GM12874 (cell line): ENCODE measurements at regions not wholly inside any gene's neighbourhood (a gene's known extent, or its start where the extent isn't known, plus 50 kb on each side); places are given as distances from the start of the nearest gene placed in this dataset.

Source experiments
- TF ChIP-seq, protein P1 (sequence below): IDR thresholded peaks from 2 replicates; pipeline ENCODE4 v1.5.1; 2011; ENCODE audit warnings: low read depth, mild to moderate bottlenecking, control low read depth, low read length, moderate library complexity; ENCODE audit not compliant: insufficient read depth

DNA sequence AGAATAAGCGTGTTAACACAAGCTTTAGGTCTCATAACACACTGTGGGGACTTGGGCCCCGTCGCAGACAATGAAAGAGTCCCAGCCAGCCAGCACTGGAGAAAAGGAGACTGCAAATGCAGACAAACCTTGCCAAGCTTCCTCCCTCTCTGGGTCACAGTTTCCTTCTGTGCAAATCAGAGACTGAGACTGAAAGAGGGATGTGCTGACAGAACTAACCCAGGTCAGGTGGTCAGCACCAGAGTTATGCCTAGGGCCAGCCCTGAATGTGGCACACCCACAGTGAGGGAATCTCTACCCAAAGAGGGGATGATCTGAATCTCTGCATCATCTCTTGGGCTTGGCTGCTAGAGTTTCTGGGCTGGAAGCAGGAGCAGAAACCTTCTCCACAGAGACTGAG lies 282.3 kb upstream of the CCL2 start:
- TF ChIP-seq, protein P1, sequence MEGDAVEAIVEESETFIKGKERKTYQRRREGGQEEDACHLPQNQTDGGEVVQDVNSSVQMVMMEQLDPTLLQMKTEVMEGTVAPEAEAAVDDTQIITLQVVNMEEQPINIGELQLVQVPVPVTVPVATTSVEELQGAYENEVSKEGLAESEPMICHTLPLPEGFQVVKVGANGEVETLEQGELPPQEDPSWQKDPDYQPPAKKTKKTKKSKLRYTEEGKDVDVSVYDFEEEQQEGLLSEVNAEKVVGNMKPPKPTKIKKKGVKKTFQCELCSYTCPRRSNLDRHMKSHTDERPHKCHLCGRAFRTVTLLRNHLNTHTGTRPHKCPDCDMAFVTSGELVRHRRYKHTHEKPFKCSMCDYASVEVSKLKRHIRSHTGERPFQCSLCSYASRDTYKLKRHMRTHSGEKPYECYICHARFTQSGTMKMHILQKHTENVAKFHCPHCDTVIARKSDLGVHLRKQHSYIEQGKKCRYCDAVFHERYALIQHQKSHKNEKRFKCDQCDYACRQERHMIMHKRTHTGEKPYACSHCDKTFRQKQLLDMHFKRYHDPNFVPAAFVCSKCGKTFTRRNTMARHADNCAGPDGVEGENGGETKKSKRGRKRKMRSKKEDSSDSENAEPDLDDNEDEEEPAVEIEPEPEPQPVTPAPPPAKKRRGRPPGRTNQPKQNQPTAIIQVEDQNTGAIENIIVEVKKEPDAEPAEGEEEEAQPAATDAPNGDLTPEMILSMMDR = no peak

DNA sequence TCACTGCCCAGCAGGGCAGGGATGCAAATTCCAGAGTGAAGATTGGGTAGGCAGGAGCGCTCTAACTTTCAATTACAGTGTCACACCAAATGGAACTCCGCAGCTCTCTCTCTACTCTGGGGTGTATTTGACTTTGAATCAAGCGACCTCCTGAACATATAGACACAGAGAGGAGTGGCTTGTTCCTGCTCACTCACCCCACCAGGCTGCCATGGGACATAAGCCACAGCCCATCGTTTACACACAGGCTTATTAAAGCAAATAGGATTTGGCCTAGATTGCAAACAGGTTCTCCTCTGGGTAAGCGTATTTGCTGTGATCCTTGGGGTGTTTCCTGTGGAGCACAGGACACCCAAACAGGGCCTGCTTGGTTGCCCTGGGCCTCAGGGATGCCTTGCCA lies 281.6 kb upstream of the CCL2 start:
- TF ChIP-seq, protein P1 = no peak

DNA sequence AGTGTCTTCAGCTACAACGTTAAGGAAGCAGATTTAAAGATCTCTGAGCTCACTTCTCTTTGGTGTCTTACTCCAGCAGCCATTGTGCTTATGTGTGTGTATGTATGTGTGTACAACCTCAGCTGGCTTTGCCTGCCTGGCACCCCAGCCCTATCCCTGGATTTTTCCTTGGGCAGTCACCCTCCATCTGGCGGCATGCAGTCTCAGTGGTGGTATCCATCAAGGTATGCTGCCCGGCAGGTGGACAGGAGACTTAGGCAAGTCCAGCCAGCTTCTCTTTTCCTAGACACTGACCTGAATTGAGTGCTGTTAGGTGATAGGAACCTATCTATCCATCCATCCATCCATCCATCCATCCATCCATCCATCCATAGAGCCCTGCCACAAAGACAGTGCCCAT lies 280.8 kb upstream of the CCL2 start:
- TF ChIP-seq, protein P1 = no peak

DNA sequence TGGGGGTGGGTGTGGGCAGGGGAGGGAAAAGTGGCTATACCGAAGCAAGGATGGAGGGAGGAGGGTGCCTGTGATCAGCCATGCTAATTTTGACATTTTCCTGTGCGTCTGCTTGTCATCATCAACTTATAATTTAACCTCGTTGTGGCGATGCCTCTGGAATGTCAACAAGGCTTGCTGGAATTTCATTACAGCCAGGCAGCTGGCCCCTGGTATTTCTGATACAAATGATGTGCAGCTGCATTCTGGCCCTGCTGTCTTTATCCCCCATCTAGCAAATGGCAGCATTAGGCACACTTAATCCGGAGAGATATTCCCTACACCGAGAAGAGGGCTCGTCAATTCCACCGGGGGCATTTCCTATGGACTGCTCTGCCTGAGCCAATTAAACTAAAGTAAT lies 278.3 kb upstream of the CCL2 start:
- TF ChIP-seq, protein P1 = no peak

DNA sequence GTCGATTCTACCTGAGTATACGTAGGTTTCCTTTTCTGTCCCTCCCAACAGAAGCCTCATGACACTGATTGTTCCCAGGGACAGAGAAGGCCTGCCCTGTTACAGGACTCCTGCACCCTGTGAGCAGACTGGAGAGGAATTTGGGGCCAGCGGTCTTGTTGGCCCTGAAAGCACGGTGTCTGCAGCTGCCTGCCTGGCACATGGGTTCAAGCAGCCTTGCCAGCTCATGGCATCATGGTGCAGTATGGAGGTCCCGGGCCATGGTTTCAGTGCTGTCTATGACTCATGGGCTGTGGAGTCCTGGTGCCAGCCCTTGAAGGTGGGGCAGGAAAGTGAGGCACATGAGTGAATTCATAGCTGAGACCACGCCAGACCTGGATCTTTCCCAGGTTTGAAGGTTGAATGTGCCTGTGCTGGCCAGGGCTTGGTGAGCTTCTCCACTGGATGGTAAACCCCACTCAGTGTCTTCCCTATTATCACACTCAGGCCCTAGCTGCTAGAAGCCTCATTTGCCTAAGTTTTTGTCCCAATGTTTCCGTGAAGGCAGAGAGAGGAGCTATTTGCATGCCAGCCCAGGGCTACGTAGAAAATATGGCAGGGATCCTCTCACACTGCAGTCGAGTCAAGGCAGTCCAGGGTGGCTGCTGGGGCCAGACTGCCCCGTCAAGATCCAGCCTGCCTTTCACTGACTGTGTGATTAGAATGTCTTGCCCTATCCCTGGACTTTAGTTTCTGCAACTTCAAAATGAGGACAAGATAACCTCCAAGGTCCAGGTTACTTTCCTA lies 277.2 kb upstream of the CCL2 start:
- TF ChIP-seq, protein P1 = no peak

DNA sequence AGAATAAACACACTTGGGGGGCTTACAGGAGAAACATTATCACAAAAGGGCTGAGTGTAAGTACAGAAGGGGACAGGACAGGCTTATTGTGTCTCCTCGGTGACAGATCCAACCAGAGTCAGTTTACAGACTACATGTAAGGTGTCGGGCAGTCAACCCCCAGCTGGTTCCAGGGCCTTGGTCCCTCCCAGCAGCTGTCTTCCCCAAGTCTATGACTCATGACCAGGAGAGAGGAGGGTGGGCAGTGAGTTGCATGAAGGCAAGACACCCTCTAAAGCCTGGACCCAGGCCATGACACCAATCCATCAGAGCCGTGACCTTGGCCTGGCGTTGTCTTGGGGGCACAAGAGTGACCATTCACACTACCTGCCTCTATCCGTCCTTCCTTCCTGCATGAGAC lies 276.2 kb upstream of the CCL2 start:
- TF ChIP-seq, protein P1 = no peak

DNA sequence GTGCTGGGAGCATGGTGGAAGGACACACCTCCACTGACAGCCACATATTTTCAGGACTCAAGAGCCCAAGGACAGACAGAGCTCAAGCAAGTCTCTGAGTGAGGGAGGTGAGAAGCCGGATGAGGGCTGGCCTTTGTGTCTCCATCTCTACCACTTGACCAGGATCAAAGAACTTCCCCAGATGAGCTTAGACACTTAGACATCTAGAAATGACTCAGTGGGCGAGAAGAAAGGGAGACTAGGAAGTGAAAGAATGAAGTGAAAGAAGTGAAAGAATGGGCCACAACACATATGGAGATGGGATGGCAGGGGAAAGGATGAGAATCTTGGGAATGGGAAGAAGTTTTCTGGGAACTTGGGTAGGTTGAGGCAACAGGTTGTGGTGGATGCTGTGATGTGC lies 274.9 kb upstream of the CCL2 start:
- TF ChIP-seq, protein P1 = no peak
